GM23338 (cell line): ENCODE measurements at regions not wholly inside any gene's neighbourhood (a gene's known extent, or its start where the extent isn't known, plus 50 kb on each side); places are given as distances from the start of the nearest gene placed in this dataset.

Experiments
- ATAC-seq: fragments of 200-7000 bp; cut with Tn5 transposase; 3 replicates; pipeline ENCODE4 v1.9.1; 2020
- DNase-seq: peaks from one replicate; pipeline ENCODE4 v3.0.0-alpha.2; 2015; ENCODE audit warnings: low spot score
- H2AFZ ChIP-seq: fragments of 200-600 bp; sonication (generic); 2 replicates; pipeline ENCODE4 v1.8.0; 2016; ENCODE audit warnings: antibody characterized with exemption, mild to moderate bottlenecking, moderate library complexity
- H3F3A ChIP-seq: fragments of 200-600 bp; sonication (generic); replicated peaks from 2 replicates; pipeline ENCODE4 v1.8.0; 2017; ENCODE audit warnings: antibody characterized with exemption, mixed run types, low read depth
- H3K27ac ChIP-seq: fragments of 200-600 bp; sonication (generic); 2 replicates; pipeline ENCODE4 v1.6.1; 2016; ENCODE audit warnings: low read depth
- H3K27me3 ChIP-seq: fragments of 200-600 bp; sonication (generic); 2 replicates; pipeline ENCODE4 v1.8.0; 2016; ENCODE audit warnings: mild to moderate bottlenecking, mixed run types, moderate library complexity; ENCODE audit not compliant: insufficient read depth
- H3K36me3 ChIP-seq: fragments of 200-600 bp; sonication (generic); 2 replicates; pipeline ENCODE4 v1.8.0; 2016; ENCODE audit warnings: mild to moderate bottlenecking; ENCODE audit not compliant: insufficient read depth
- H3K4me1 ChIP-seq: fragments of 200-600 bp; sonication (generic); 2 replicates; pipeline ENCODE4 v1.8.0; 2016; ENCODE audit warnings: mild to moderate bottlenecking, moderate library complexity; ENCODE audit not compliant: insufficient read depth
- H3K4me2 ChIP-seq: fragments of 200-600 bp; sonication (generic); 2 replicates; pipeline ENCODE4 v1.7.1; 2017; ENCODE audit warnings: mixed run types
- H3K4me3 ChIP-seq: fragments of 200-600 bp; sonication (generic); 2 replicates; pipeline ENCODE4 v1.6.1; 2016; ENCODE audit warnings: mixed run types
- H3K79me2 ChIP-seq: fragments of 200-600 bp; sonication (generic); replicated peaks from 2 replicates; pipeline ENCODE4 v1.8.0; 2017; ENCODE audit warnings: mild to moderate bottlenecking; ENCODE audit not compliant: insufficient read depth
- H3K9me2 ChIP-seq: fragments of 200-600 bp; sonication (generic); 2 replicates; pipeline ENCODE4 v1.8.0; 2017; ENCODE audit not compliant: insufficient read depth
- H4K20me1 ChIP-seq: fragments of 200-600 bp; sonication (generic); replicated peaks from 2 replicates; pipeline ENCODE4 v1.8.0; 2017; ENCODE audit warnings: mild to moderate bottlenecking; ENCODE audit not compliant: insufficient read depth
- H3K27ac Mint-ChIP-seq: 2 replicates; pipeline ENCODE4 v1.8.0; 2020; ENCODE audit warnings: inconsistent platforms, mild to moderate bottlenecking, moderate library complexity, mixed read lengths
- H3K27me3 Mint-ChIP-seq: 3 replicates; pipeline ENCODE4 v1.8.0; 2022; ENCODE audit warnings: low read depth, mild to moderate bottlenecking, moderate library complexity, mixed read lengths, inconsistent platforms; ENCODE audit not compliant: insufficient read depth, poor library complexity
- H3K36me3 Mint-ChIP-seq: 3 replicates; pipeline ENCODE4 v1.8.0; 2021; ENCODE audit warnings: low read depth, mild to moderate bottlenecking, inconsistent platforms, moderate library complexity, mixed read lengths
- H3K4me1 Mint-ChIP-seq: 3 replicates; pipeline ENCODE4 v1.8.0; 2020; ENCODE audit warnings: mild to moderate bottlenecking, inconsistent platforms, mixed read lengths
- H3K4me3 Mint-ChIP-seq: 3 replicates; pipeline ENCODE4 v1.8.0; 2021; ENCODE audit warnings: moderate library complexity, mild to moderate bottlenecking, inconsistent platforms, mixed read lengths
- H3K9me3 Mint-ChIP-seq: 3 replicates; pipeline ENCODE4 v1.8.0; 2020; ENCODE audit warnings: moderate library complexity, mild to moderate bottlenecking, inconsistent platforms, mixed read lengths
- EZH2 ChIP-seq: fragments of 200-600 bp; sonication (generic); IDR thresholded peaks from one replicate; pipeline ENCODE4 v1.8.0; 2017; ENCODE audit warnings: antibody characterized with exemption, mild to moderate bottlenecking, low read depth; ENCODE audit not compliant: unreplicated experiment
- EZH2phosphoT487 ChIP-seq: fragments of 200-600 bp; sonication (generic); IDR thresholded peaks from one replicate; pipeline ENCODE4 v1.8.1; 2018; ENCODE audit warnings: antibody characterized with exemption; ENCODE audit not compliant: unreplicated experiment
- JUNB ChIP-seq: IDR thresholded peaks from one replicate; pipeline ENCODE4 v1.6.1; 2016; ENCODE audit warnings: antibody characterized with exemption; ENCODE audit not compliant: unreplicated experiment
- NANOG ChIP-seq: IDR thresholded peaks from 2 replicates; pipeline ENCODE4 v1.6.1; 2016; ENCODE audit warnings: antibody characterized with exemption, borderline replicate concordance
- STAT1 ChIP-seq: IDR thresholded peaks from one replicate; pipeline ENCODE4 v1.6.1; 2016; ENCODE audit warnings: antibody characterized with exemption; ENCODE audit not compliant: unreplicated experiment
- ZNF114 ChIP-seq: fragments of 250-450 bp; sonication (Bioruptor Pico); IDR thresholded peaks from 2 replicates; pipeline ENCODE4 v1.5.0; 2020; ENCODE audit warnings: mild to moderate bottlenecking, moderate library complexity
- TF ChIP-seq, protein P1 (sequence below): IDR thresholded peaks from one replicate; pipeline ENCODE4 v1.6.1; 2018; ENCODE audit warnings: antibody characterized with exemption; ENCODE audit not compliant: unreplicated experiment
- TF ChIP-seq, protein P2 (sequence below): fragments of 250-450 bp; sonication (Bioruptor Pico); IDR thresholded peaks from 2 replicates; pipeline ENCODE4 v1.5.0; 2020; ENCODE audit warnings: mild to moderate bottlenecking, moderate library complexity
- TF ChIP-seq, protein P3 (sequence below): IDR thresholded peaks from 2 replicates; pipeline ENCODE4 v1.6.1; 2016; ENCODE audit warnings: antibody characterized with exemption
- TF ChIP-seq, protein P4 (sequence below), 2 experiments: fragments of 200-600 bp in 1 of 2; sonication (generic) in 1 of 2; conservative IDR thresholded peaks; 2 replicates each; pipeline versions ENCODE4 v1.5.1 to v1.6.1; 2016 to 2017; ENCODE audit warnings: antibody characterized with exemption in 2 of 2, low read depth in 2 of 2, mild to moderate bottlenecking in 2 of 2, moderate library complexity in 1 of 2

DNA sequence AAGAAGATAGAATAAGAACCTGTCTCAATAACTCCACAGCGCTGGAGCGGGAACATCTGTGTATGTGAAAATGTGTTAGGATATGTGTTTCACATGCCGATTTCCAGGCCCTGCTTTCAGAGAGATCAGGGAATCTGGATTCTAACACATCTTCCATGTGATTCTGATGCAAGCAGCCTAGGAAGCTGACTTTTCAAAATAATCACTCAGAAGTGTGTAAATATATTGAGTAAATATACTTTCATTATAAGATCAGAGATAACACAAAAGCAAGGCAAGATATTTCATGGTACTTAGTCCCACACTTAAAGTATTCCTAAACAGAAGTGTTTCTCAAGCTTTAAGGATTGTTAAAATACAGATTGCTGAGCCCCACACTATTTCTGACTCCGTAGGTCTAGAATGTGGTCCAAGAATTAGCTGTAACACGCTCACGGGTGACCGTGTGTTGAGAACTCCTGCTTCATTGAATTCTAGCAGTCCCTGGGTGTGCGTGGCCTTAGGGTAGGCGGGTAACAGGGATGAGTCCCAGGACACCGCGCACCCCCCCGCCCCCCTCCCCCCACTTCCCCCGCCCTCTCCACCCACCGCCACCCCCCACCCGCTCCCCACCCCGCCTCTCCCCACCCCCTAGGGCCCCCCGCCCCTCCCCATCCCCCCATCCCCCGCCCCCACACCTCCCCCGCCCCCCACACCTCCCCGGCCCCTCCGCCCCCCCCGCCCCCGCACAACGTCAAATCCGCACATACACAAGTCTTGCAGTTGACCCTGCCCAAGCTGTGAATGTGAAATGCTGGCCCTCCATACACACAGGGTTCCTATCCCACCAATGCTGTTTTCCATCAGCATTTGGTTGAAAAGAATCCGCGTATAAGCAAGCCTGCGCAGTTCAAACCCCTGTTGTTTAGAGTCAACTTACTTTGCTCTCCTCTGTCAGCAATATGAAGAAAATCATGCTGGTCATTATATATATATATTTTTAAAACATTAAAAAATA, 94.2 kb upstream of the SLC39A10 start:
- TF ChIP-seq NANOG (no peak), STAT1 (no peak), EZH2 (no peak), EZH2phosphoT487 (no peak), ZNF114 (CRISPR knock-in tag) (no peak), JUNB (no peak)
- TF ChIP-seq, protein P1, sequence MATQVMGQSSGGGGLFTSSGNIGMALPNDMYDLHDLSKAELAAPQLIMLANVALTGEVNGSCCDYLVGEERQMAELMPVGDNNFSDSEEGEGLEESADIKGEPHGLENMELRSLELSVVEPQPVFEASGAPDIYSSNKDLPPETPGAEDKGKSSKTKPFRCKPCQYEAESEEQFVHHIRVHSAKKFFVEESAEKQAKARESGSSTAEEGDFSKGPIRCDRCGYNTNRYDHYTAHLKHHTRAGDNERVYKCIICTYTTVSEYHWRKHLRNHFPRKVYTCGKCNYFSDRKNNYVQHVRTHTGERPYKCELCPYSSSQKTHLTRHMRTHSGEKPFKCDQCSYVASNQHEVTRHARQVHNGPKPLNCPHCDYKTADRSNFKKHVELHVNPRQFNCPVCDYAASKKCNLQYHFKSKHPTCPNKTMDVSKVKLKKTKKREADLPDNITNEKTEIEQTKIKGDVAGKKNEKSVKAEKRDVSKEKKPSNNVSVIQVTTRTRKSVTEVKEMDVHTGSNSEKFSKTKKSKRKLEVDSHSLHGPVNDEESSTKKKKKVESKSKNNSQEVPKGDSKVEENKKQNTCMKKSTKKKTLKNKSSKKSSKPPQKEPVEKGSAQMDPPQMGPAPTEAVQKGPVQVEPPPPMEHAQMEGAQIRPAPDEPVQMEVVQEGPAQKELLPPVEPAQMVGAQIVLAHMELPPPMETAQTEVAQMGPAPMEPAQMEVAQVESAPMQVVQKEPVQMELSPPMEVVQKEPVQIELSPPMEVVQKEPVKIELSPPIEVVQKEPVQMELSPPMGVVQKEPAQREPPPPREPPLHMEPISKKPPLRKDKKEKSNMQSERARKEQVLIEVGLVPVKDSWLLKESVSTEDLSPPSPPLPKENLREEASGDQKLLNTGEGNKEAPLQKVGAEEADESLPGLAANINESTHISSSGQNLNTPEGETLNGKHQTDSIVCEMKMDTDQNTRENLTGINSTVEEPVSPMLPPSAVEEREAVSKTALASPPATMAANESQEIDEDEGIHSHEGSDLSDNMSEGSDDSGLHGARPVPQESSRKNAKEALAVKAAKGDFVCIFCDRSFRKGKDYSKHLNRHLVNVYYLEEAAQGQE, result no peak
- TF ChIP-seq, protein P2, sequence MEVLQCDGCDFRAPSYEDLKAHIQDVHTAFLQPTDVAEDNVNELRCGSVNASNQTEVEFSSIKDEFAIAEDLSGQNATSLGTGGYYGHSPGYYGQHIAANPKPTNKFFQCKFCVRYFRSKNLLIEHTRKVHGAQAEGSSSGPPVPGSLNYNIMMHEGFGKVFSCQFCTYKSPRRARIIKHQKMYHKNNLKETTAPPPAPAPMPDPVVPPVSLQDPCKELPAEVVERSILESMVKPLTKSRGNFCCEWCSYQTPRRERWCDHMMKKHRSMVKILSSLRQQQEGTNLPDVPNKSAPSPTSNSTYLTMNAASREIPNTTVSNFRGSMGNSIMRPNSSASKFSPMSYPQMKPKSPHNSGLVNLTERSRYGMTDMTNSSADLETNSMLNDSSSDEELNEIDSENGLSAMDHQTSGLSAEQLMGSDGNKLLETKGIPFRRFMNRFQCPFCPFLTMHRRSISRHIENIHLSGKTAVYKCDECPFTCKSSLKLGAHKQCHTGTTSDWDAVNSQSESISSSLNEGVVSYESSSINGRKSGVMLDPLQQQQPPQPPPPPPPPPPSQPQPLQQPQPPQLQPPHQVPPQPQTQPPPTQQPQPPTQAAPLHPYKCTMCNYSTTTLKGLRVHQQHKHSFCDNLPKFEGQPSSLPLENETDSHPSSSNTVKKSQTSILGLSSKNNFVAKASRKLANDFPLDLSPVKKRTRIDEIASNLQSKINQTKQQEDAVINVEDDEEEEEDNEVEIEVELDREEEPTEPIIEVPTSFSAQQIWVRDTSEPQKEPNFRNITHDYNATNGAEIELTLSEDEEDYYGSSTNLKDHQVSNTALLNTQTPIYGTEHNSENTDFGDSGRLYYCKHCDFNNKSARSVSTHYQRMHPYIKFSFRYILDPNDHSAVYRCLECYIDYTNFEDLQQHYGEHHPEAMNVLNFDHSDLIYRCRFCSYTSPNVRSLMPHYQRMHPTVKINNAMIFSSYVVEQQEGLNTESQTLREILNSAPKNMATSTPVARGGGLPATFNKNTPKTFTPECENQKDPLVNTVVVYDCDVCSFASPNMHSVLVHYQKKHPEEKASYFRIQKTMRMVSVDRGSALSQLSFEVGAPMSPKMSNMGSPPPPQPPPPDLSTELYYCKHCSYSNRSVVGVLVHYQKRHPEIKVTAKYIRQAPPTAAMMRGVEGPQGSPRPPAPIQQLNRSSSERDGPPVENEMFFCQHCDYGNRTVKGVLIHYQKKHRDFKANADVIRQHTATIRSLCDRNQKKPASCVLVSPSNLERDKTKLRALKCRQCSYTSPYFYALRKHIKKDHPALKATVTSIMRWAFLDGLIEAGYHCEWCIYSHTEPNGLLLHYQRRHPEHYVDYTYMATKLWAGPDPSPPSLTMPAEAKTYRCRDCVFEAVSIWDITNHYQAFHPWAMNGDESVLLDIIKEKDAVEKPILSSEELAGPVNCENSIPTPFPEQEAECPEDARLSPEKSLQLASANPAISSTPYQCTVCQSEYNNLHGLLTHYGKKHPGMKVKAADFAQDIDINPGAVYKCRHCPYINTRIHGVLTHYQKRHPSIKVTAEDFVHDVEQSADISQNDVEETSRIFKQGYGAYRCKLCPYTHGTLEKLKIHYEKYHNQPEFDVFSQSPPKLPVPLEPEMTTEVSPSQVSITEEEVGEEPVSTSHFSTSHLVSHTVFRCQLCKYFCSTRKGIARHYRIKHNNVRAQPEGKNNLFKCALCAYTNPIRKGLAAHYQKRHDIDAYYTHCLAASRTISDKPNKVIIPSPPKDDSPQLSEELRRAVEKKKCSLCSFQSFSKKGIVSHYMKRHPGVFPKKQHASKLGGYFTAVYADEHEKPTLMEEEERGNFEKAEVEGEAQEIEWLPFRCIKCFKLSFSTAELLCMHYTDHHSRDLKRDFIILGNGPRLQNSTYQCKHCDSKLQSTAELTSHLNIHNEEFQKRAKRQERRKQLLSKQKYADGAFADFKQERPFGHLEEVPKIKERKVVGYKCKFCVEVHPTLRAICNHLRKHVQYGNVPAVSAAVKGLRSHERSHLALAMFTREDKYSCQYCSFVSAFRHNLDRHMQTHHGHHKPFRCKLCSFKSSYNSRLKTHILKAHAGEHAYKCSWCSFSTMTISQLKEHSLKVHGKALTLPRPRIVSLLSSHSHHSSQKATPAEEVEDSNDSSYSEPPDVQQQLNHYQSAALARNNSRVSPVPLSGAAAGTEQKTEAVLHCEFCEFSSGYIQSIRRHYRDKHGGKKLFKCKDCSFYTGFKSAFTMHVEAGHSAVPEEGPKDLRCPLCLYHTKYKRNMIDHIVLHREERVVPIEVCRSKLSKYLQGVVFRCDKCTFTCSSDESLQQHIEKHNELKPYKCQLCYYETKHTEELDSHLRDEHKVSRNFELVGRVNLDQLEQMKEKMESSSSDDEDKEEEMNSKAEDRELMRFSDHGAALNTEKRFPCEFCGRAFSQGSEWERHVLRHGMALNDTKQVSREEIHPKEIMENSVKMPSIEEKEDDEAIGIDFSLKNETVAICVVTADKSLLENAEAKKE (CRISPR knock-in tag), result no peak
- TF ChIP-seq, protein P3, sequence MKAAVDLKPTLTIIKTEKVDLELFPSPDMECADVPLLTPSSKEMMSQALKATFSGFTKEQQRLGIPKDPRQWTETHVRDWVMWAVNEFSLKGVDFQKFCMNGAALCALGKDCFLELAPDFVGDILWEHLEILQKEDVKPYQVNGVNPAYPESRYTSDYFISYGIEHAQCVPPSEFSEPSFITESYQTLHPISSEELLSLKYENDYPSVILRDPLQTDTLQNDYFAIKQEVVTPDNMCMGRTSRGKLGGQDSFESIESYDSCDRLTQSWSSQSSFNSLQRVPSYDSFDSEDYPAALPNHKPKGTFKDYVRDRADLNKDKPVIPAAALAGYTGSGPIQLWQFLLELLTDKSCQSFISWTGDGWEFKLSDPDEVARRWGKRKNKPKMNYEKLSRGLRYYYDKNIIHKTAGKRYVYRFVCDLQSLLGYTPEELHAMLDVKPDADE, result no peak
- TF ChIP-seq, protein P4, sequence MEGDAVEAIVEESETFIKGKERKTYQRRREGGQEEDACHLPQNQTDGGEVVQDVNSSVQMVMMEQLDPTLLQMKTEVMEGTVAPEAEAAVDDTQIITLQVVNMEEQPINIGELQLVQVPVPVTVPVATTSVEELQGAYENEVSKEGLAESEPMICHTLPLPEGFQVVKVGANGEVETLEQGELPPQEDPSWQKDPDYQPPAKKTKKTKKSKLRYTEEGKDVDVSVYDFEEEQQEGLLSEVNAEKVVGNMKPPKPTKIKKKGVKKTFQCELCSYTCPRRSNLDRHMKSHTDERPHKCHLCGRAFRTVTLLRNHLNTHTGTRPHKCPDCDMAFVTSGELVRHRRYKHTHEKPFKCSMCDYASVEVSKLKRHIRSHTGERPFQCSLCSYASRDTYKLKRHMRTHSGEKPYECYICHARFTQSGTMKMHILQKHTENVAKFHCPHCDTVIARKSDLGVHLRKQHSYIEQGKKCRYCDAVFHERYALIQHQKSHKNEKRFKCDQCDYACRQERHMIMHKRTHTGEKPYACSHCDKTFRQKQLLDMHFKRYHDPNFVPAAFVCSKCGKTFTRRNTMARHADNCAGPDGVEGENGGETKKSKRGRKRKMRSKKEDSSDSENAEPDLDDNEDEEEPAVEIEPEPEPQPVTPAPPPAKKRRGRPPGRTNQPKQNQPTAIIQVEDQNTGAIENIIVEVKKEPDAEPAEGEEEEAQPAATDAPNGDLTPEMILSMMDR (conservative IDR thresholded peaks at IDR 0.05; ENCODE audit: low read depth in 2 of 2), result no peak
- H3K27me3 ChIP-seq, result no peaks in the 10 kb centered on the region
- H3K9me3 Mint-ChIP-seq, result peaks cover 7% of the 10 kb centered on the region
- H3K36me3 ChIP-seq, result no peaks in the 10 kb centered on the region; the same call in 1 of the 2 replicates
- no peak overlapping the region for H3K4me3 Mint-ChIP-seq
- peaks cover 1% of the 10 kb centered on the region for H3K27me3 Mint-ChIP-seq
- H2AFZ ChIP-seq, result peak overlapping the region; percentile 82
- peak; percentile 56 for ATAC-seq
- H3K27ac ChIP-seq, result 0 out of 2 replicates have a peak overlapping the region, but pooled peaks have one; percentile 9
- H3K4me2 ChIP-seq, result peak overlapping the region; percentile 64
- H3K4me1 Mint-ChIP-seq, result peaks cover 19% of the 10 kb centered on the region
- no peaks in the 10 kb centered on the region for H4K20me1 ChIP-seq
- DNase-seq, result peak; percentile 36
- H3F3A ChIP-seq, result peaks cover 3% of the 10 kb centered on the region; the same call in 1 of the 2 replicates
- peak overlapping the region; percentile 29; the same call in 1 of the 2 replicates for H3K4me3 ChIP-seq
- H3K36me3 Mint-ChIP-seq, result peaks cover 11% of the 10 kb centered on the region; the same call in 1 of the 3 replicates
- H3K4me1 ChIP-seq, result peaks cover 24% of the 10 kb centered on the region
- H3K9me2 ChIP-seq, result no peaks in the 10 kb centered on the region
- no peaks in the 10 kb centered on the region for H3K79me2 ChIP-seq
- H3K27ac Mint-ChIP-seq, result no peak overlapping the region
